Upper lobe of left lung (tissue), 4 donors: ENCODE measurements at regions not wholly inside any gene's neighbourhood (a gene's known extent, or its start where the extent isn't known, plus 50 kb on each side); places are given as distances from the start of the nearest gene placed in this dataset.

ENCODE experiments used
- POLR2AphosphoS5 ChIP-seq, 2 donors: sonication (generic); formaldehyde crosslinking; IDR thresholded peaks; one replicate each; pipeline ENCODE4 v1.5.1; 2017; ENCODE audit warnings: antibody characterized with exemption in 2 of 2
- TF ChIP-seq, protein P1 (sequence below), 6 experiments: fragments of 450-650 bp in 4 of 6; fragments of 200-600 bp in 2 of 6; sonication (generic) in 2 of 6; IDR thresholded peaks; one replicate each; pipeline ENCODE4 v1.5.1; 2016 to 2019; ENCODE audit warnings: antibody characterized with exemption in 6 of 6

DNA sequence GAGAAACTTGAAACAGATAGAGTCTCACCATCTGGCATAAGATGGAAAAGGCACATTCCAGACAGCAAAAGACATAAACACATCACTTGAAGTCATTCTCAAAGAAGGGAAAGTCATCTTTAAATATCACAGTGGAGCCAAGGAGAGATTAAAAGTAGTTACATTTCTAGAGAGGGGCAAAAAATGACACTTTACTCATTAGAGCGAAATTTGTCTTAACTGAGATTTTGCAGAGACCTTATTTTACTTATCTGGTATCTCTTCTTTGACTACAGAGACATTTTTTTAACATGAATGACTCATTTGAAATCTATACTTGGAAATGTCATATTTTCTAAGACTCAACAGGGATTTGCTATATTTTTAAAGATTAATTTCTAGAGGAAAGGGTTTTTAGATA, 339.0 kb upstream of the KIF2B start:
- TF ChIP-seq POLR2AphosphoS5 (IDR thresholded peaks at IDR 0.05): no peak
- TF ChIP-seq, protein P1, sequence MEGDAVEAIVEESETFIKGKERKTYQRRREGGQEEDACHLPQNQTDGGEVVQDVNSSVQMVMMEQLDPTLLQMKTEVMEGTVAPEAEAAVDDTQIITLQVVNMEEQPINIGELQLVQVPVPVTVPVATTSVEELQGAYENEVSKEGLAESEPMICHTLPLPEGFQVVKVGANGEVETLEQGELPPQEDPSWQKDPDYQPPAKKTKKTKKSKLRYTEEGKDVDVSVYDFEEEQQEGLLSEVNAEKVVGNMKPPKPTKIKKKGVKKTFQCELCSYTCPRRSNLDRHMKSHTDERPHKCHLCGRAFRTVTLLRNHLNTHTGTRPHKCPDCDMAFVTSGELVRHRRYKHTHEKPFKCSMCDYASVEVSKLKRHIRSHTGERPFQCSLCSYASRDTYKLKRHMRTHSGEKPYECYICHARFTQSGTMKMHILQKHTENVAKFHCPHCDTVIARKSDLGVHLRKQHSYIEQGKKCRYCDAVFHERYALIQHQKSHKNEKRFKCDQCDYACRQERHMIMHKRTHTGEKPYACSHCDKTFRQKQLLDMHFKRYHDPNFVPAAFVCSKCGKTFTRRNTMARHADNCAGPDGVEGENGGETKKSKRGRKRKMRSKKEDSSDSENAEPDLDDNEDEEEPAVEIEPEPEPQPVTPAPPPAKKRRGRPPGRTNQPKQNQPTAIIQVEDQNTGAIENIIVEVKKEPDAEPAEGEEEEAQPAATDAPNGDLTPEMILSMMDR (IDR thresholded peaks at IDR 0.05): no peak
